ENCODE measurements at regions not wholly inside any gene's neighbourhood (a gene's known extent, or its start where the extent isn't known, plus 50 kb on each side); places are given as distances from the start of the nearest gene placed in this dataset.

DNA sequence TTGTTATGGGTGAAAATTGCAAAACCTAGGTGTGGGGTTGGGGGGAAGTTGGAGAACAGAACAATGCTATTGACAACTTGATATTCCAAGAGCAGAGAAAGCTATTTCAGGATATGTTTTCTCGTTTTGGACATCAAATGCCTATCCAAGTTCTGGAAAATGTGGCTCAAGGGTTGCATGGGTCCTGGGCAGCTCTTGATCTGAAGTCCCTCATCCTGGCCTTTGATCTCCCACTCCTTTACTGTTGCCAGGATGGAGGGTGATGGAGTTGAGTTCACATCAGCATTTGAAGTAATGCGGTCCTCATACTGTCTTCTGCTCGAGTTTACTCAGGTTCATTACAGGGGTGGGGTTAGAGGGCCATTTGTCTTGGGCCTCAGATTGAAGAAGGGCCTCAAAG, 76.9 kb upstream of the RPS23 start:
- DNase-seq (ENCODE audit: low read depth): no peak
- no peak overlapping the region for H3K4me3 ChIP-seq (ENCODE audit: low read depth, low read length)
- TF ChIP-seq, protein P1, sequence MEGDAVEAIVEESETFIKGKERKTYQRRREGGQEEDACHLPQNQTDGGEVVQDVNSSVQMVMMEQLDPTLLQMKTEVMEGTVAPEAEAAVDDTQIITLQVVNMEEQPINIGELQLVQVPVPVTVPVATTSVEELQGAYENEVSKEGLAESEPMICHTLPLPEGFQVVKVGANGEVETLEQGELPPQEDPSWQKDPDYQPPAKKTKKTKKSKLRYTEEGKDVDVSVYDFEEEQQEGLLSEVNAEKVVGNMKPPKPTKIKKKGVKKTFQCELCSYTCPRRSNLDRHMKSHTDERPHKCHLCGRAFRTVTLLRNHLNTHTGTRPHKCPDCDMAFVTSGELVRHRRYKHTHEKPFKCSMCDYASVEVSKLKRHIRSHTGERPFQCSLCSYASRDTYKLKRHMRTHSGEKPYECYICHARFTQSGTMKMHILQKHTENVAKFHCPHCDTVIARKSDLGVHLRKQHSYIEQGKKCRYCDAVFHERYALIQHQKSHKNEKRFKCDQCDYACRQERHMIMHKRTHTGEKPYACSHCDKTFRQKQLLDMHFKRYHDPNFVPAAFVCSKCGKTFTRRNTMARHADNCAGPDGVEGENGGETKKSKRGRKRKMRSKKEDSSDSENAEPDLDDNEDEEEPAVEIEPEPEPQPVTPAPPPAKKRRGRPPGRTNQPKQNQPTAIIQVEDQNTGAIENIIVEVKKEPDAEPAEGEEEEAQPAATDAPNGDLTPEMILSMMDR (IDR thresholded peaks at IDR 0.05; ENCODE audit: low read depth, low read length, missing control alignments): no peak

DNA sequence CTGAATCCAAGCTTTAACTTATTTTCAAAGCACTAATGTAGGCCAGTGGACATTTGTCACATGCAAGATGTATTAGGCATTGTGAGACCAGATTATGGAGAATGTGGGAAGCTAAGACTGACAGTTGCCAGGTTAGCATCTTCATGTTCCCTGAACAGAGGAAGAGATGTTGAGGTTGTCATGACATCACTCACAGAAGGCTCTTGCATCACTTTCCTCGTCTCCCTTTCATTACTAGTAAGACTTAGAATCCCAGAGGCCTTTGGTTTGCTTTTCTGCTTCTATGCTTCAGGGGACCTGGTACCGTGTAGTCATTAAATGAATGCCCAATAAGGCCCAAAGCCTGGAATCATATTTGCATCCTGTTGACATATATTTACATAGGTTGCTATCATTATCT, 76.4 kb upstream of the RPS23 start:
- DNase-seq (ENCODE audit: low read depth): no peak
- TF ChIP-seq, protein P1 (IDR thresholded peaks at IDR 0.05; ENCODE audit: low read depth, low read length, missing control alignments): no peak

DNA sequence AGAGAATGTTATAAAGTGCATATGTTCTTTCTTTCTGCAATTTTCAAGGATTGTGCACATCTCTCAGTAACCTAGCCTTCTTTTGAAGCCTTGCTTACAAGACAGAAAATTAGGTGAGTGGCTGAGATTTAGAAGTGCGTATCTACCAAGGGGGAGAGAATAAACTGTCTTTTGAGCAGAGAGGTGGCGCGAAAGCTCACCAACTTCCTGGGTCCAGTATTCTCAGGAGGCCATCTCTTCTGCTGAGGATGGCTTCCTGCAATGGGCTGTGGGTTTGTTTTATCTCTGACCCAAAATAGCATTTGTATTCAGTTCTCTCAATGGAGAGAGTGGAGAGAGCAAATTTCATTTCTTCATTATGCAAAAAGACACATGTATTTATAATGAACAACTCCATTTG, 75.4 kb upstream of the RPS23 start:
- DNase-seq (ENCODE audit: low read depth): no peak
- no peak overlapping the region for H3K4me3 ChIP-seq (ENCODE audit: low read depth, low read length)
- TF ChIP-seq, protein P1 (IDR thresholded peaks at IDR 0.05; ENCODE audit: low read depth, low read length, missing control alignments): no peak

More for the DNA sequence above, 76.4 kb upstream of the RPS23 start:
- H3K4me3 ChIP-seq (ENCODE audit: low read depth, low read length): no peak overlapping the region

DNA sequence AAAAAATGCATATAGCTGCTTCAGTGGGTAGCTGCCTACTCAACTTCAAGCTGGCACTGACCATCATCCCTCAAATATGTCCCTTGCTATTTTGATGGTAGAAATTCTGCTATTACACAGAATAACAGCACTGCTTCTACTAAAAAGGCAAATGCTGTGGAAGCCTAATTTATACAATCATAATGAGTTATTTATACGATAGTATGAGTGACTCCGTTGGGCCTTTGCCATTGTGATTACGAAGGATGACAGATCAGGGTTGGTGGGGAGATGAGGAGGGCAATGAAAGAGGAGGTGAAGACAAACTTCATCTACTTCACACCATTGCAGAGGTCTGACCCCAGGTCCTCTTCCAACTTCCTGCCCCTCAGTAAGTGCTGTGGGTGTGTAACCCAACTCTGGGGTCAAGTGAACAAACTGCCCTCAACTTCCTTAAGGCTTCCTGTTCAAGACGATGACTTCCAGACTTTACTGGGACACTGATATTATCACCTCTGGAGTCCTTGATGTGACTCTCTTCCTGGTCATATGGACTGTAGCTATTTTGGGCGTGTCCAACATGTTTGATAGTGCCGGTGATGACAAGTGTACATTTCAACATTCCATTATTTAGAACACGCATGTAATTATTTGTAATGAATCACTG, 74.1 kb upstream of the RPS23 start:
- TF ChIP-seq, protein P1 (IDR thresholded peaks at IDR 0.05; ENCODE audit: low read depth, low read length, missing control alignments): no peak
- no peak overlapping the region for H3K4me3 ChIP-seq (ENCODE audit: low read depth, low read length)
- DNase-seq (ENCODE audit: low read depth): no peak

DNA sequence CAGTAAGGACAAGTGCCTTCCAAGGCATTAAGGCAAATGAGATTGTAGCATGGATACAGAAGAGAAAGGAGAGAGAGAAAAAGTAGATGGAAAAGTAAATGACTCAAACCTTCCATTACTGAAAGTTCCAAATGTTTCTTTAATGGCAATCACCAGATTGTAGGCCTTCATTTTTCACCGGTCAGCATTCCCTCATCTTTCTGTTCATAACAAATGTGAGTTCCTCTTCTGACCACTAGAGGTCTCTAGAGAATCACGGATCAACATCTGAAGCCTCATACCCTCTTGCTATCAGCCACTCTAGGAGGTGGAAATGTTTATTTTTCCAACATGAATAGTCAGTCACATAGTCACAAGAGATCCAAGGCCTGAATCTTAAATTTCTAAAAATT, 73.6 kb upstream of the RPS23 start:
- TF ChIP-seq, protein P1 (IDR thresholded peaks at IDR 0.05; ENCODE audit: low read depth, low read length, missing control alignments): peak; percentile 72
- no peak for DNase-seq (ENCODE audit: low read depth)
- H3K4me3 ChIP-seq (ENCODE audit: low read depth, low read length): no peak overlapping the region

DNA sequence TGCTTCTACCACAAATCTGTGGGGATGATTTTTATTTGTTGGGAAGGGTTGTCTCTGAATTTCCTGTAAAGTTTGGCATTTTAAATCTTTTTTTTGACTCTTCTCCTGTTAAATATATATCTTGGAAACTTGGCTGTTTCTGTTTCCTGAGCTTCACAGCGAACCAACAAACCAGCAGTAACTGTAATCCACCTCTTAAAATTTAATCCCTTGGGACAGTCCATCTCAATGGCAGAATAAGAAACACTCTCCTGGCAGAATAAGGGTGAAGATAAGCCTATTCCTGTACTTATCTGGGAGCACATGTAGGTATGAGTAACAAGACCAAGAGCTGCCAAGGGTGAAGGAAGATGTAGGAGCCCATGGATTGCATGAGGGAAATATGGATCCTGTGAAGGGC, 73.1 kb upstream of the RPS23 start:
- DNase-seq (ENCODE audit: low read depth): no peak
- no peak overlapping the region for H3K4me3 ChIP-seq (ENCODE audit: low read depth, low read length)
- TF ChIP-seq, protein P1 (IDR thresholded peaks at IDR 0.05; ENCODE audit: low read depth, low read length, missing control alignments): no peak

DNA sequence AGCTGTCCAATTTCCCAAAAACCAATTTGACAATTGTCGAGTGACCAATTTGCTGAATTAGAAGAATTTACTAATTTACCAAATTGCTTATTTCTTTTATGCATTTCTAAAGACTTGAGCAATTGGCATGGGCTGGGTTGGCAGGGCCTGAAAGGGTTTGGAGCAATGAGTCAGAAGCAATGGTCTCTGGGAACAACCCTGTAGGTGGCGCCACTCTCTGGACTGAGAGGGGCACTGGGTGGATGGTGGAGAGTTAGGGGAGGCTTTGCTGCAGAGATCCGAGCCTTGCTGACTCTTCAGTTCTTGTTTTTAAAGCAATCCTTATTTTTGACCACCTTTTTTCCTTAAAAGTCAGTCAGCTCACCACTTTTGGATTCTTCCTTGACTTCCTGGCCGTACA, 71.5 kb upstream of the RPS23 start:
- TF ChIP-seq, protein P1 (IDR thresholded peaks at IDR 0.05; ENCODE audit: low read depth, low read length, missing control alignments): peak; percentile 53
- H3K4me3 ChIP-seq (ENCODE audit: low read depth, low read length): no peak overlapping the region
- DNase-seq (ENCODE audit: low read depth): no peak

Measured in GM12864 (cell line).